ENCODE measurements at regions not wholly inside any gene's neighbourhood (a gene's known extent, or its start where the extent isn't known, plus 50 kb on each side); places are given as distances from the start of the nearest gene placed in this dataset.

GRCh38 chr12:124230117-124230757 is 64.7 kb upstream of the RFLNA start:
- TF ChIP-seq CTCF (conservative IDR thresholded peaks at IDR 0.05; ENCODE audit: low read length) (no peak), EZH2phosphoT487 (IDR thresholded peaks at IDR 0.05; ENCODE audit: borderline replicate concordance, low read depth, low read length) (no peak)
